ENCODE measurements at regions not wholly inside any gene's neighbourhood (a gene's known extent, or its start where the extent isn't known, plus 50 kb on each side); places are given as distances from the start of the nearest gene placed in this dataset.

DNA sequence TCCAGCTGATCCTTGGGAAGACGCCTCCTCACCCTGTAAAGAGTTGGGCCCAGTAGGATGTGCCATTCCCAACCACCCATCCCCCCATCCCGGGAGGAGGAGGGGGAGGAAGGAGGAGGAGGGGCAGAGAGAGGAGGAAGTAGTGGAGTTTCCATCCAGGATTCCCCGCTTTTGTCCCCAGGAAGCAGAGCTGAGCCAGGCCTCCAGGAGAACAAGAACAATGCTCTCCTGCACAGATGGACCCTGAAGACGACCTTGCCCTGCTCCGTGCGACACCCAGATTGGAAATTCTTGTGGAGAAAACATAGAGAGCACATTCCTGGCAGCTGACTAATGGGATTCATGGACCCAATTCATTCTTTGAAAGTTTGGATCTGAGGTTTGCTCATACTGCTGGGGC, 132.3 kb upstream of the CRY1 start:
- Histone ChIP-seq H3K9me3 (ENCODE audit: low read depth, low read length, poor library complexity, severe bottlenecking) (no peaks in the 10 kb centered on the region), H3K36me3 (ENCODE audit: insufficient read depth, low read length, poor library complexity, severe bottlenecking) (no peaks in the 10 kb centered on the region), H3K27me3 (replicated peaks; ENCODE audit: insufficient read depth, low read depth, low read length, poor library complexity) (no peaks in the 10 kb centered on the region), H3K27ac (ENCODE audit: low read depth, low read length, poor library complexity, severe bottlenecking) (no peak overlapping the region), H3K4me1 (ENCODE audit: insufficient read depth, low read length, poor library complexity, severe bottlenecking) (no peaks in the 10 kb centered on the region), H3K4me3 (ENCODE audit: low read depth, low read length, poor library complexity, severe bottlenecking) (no peak overlapping the region)
- BruUV-seq (replicated peaks), result no TSS peak
- no peak for TF ChIP-seq EZH2 (IDR thresholded peaks at IDR 0.05; ENCODE audit: borderline replicate concordance, low read depth, low read length, poor library complexity, severe bottlenecking)
- TF ChIP-seq, protein P1, sequence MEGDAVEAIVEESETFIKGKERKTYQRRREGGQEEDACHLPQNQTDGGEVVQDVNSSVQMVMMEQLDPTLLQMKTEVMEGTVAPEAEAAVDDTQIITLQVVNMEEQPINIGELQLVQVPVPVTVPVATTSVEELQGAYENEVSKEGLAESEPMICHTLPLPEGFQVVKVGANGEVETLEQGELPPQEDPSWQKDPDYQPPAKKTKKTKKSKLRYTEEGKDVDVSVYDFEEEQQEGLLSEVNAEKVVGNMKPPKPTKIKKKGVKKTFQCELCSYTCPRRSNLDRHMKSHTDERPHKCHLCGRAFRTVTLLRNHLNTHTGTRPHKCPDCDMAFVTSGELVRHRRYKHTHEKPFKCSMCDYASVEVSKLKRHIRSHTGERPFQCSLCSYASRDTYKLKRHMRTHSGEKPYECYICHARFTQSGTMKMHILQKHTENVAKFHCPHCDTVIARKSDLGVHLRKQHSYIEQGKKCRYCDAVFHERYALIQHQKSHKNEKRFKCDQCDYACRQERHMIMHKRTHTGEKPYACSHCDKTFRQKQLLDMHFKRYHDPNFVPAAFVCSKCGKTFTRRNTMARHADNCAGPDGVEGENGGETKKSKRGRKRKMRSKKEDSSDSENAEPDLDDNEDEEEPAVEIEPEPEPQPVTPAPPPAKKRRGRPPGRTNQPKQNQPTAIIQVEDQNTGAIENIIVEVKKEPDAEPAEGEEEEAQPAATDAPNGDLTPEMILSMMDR (conservative IDR thresholded peaks at IDR 0.05; ENCODE audit: low read depth, low read length), result no peak
- CTCF ChIA-PET, result no interaction called here
- DNase-seq (ENCODE audit: low spot score), result no peak
- POLR2A ChIA-PET (ENCODE audit: low non-redundant PET), result no interaction called here
- intact Hi-C loops (cut with micrococcal nuclease; ENCODE audit: unreplicated experiment), result no loop called here

DNA sequence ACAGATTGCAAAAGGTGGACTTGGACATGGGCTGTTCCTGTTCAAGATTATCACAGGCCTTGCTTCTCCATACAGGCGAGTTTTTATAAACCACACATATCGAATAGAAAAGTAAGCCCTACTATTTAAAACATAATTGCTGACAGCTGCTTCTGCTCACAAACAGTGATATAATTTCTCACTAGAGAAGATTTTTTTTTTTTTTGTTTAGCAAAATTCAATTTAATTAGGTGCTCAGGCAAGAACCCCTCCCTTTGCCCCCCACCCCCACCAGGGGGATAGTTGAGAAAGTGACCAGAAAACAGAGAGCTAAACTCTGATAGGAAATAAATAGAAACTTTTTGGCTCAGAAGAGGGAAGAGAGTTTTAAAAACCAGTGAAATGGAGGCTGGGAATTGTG, 132.8 kb upstream of the CRY1 start:
- no peak overlapping the region for H3K4me3 ChIP-seq (ENCODE audit: low read depth, low read length, poor library complexity, severe bottlenecking)
- no peaks in the 10 kb centered on the region for H3K36me3 ChIP-seq (ENCODE audit: insufficient read depth, low read length, poor library complexity, severe bottlenecking)
- H3K9me3 ChIP-seq (ENCODE audit: low read depth, low read length, poor library complexity, severe bottlenecking), result no peaks in the 10 kb centered on the region
- no peak overlapping the region for H3K27ac ChIP-seq (ENCODE audit: low read depth, low read length, poor library complexity, severe bottlenecking)
- no TSS peak for BruUV-seq (replicated peaks)
- H3K27me3 ChIP-seq (replicated peaks; ENCODE audit: insufficient read depth, low read depth, low read length, poor library complexity), result no peaks in the 10 kb centered on the region
- TF ChIP-seq, protein P1 (conservative IDR thresholded peaks at IDR 0.05; ENCODE audit: low read depth, low read length), result no peak
- TF ChIP-seq EZH2 (IDR thresholded peaks at IDR 0.05; ENCODE audit: borderline replicate concordance, low read depth, low read length, poor library complexity, severe bottlenecking), result no peak
- intact Hi-C loops (cut with micrococcal nuclease; ENCODE audit: unreplicated experiment), result no loop called here
- POLR2A ChIA-PET (ENCODE audit: low non-redundant PET), result no interaction called here
- DNase-seq (ENCODE audit: low spot score), result no peak
- no peaks in the 10 kb centered on the region for H3K4me1 ChIP-seq (ENCODE audit: insufficient read depth, low read length, poor library complexity, severe bottlenecking)
- CTCF ChIA-PET, result no interaction called here

DNA sequence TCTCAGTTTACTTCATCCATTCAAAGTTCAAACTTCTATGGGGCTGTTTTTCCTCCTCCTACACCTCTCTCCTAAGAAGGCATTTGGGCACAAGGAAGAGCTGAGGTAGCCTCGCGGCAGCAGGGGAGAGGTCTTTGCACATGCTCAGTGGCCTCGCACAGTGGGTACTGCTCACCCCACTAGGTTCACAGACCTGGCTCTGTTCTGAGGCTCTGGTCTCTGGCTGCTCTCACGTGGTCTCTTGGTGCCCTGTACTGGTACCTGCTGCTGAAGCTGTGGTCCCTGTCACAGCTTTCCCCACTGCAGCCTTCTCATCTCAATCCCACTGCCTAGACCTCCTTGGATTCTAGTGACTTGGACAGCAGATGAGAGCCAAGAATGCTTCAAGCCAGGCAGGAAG, 134.7 kb upstream of the CRY1 start:
- H3K27me3 ChIP-seq (replicated peaks; ENCODE audit: insufficient read depth, low read depth, low read length, poor library complexity), result no peaks in the 10 kb centered on the region
- intact Hi-C loops (cut with micrococcal nuclease; ENCODE audit: unreplicated experiment), result no loop called here
- H3K27ac ChIP-seq (ENCODE audit: low read depth, low read length, poor library complexity, severe bottlenecking), result no peak overlapping the region
- H3K36me3 ChIP-seq (ENCODE audit: insufficient read depth, low read length, poor library complexity, severe bottlenecking), result no peaks in the 10 kb centered on the region
- no peak for DNase-seq (ENCODE audit: low spot score)
- no TSS peak for BruUV-seq (replicated peaks)
- ChIA-PET CTCF (no interaction called here), POLR2A (ENCODE audit: low non-redundant PET) (no interaction called here)
- H3K4me3 ChIP-seq (ENCODE audit: low read depth, low read length, poor library complexity, severe bottlenecking), result no peak overlapping the region
- no peak for TF ChIP-seq EZH2 (IDR thresholded peaks at IDR 0.05; ENCODE audit: borderline replicate concordance, low read depth, low read length, poor library complexity, severe bottlenecking)
- TF ChIP-seq, protein P1 (conservative IDR thresholded peaks at IDR 0.05; ENCODE audit: low read depth, low read length), result no peak
- H3K9me3 ChIP-seq (ENCODE audit: low read depth, low read length, poor library complexity, severe bottlenecking), result no peaks in the 10 kb centered on the region
- no peaks in the 10 kb centered on the region for H3K4me1 ChIP-seq (ENCODE audit: insufficient read depth, low read length, poor library complexity, severe bottlenecking)
